Effector memory CD8-positive, alpha-beta T cell (primary cell): ENCODE measurements at regions not wholly inside any gene's neighbourhood (a gene's known extent, or its start where the extent isn't known, plus 50 kb on each side); places are given as distances from the start of the nearest gene placed in this dataset.

Experiments used
- ATAC-seq: fragments of 150-1000 bp; cut with Tn5 transposase; replicated peaks from 2 replicates; pipeline ENCODE4 v1.10.0; 2021; ENCODE audit warnings: mild to moderate bottlenecking, moderate library complexity
- DNase-seq, 3 experiments: peaks; one replicate each; pipeline ENCODE4 v3.0.0; 2021
- H3K27ac Mint-ChIP-seq, 2 donors: one replicate each; pipeline ENCODE4 v1.8.0; 2022; ENCODE audit warnings: mild to moderate bottlenecking in 2 of 2, mixed read lengths in 2 of 2, moderate library complexity in 2 of 2
- H3K27me3 Mint-ChIP-seq, 2 donors: one replicate each; pipeline ENCODE4 v1.8.0; 2022; ENCODE audit warnings: mixed read lengths in 2 of 2
- H3K36me3 Mint-ChIP-seq: one replicate; pipeline ENCODE4 v1.8.0; 2022; ENCODE audit warnings: mild to moderate bottlenecking, moderate library complexity, mixed read lengths; ENCODE audit not compliant: insufficient read depth
- H3K4me1 Mint-ChIP-seq, 2 donors: one replicate each; pipeline ENCODE4 v1.8.0; 2022; ENCODE audit warnings: low read depth in 2 of 2, mixed read lengths in 2 of 2
- H3K4me3 Mint-ChIP-seq, 2 donors: one replicate each; pipeline ENCODE4 v1.8.0; 2022; ENCODE audit warnings: mild to moderate bottlenecking in 2 of 2, mixed read lengths in 2 of 2, moderate library complexity in 2 of 2
- H3K9me3 Mint-ChIP-seq, 2 donors: one replicate each; pipeline ENCODE4 v1.8.0; 2022; ENCODE audit warnings: mixed read lengths in 2 of 2

DNA sequence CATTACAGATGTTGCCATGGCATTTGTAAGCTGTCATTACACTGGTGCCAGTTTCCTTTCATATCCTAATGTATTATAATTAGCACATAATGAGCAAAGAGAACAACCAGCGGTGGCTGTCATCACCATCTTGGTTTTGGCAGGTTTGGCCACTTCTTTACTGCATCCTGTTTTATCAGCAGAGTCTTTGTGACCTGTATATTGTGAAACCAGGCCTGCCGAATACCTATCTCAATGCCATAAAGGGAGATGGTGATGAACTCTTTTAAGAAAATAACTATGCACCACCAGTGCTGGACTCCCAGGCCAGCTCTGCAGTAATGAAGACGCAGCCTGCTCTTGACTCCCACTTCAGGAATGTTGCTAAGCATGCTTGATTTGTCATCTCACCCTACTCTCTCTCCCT, 458.1 kb upstream of the NR2F2 start:
- H3K27ac Mint-ChIP-seq = peak overlapping the region in 1 of 2 donors; percentile 25
- H3K4me1 Mint-ChIP-seq = peaks cover 14 to 35% of the 10 kb centered on the region in 2 donors
- H3K4me3 Mint-ChIP-seq = no peak overlapping the region
- H3K36me3 Mint-ChIP-seq = peaks cover 4% of the 10 kb centered on the region
- peak; percentile 33 for ATAC-seq
- no peak for DNase-seq
- no peaks in the 10 kb centered on the region for H3K9me3 Mint-ChIP-seq
- H3K27me3 Mint-ChIP-seq = no peaks in the 10 kb centered on the region

DNA sequence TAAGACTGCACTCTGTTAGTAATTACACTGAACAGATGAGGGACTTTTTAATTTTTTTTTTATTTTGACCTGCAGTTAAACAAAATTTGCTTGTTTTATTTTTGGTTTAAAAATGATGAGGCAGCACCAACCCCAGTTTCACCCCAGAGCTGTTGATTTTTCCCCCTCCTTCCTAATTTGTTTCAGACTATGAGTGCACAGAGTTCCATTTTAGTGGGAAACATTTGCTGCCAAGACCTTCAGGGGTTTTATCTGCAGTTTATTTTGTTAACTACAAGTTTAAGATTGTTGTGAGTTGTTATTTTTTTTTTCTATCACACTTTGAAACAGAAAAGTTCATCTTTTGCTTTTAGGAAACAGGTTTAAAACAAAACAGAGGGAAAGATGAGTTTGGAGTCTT, 455.9 kb upstream of the NR2F2 start:
- ATAC-seq = no peak
- H3K27ac Mint-ChIP-seq = no peak overlapping the region
- peaks cover 9 to 22% of the 10 kb centered on the region in 2 donors for H3K4me1 Mint-ChIP-seq
- peaks cover 4% of the 10 kb centered on the region for H3K36me3 Mint-ChIP-seq
- no peak overlapping the region for H3K4me3 Mint-ChIP-seq
- DNase-seq = no peak
- H3K9me3 Mint-ChIP-seq = no peaks in the 10 kb centered on the region
- H3K27me3 Mint-ChIP-seq = no peaks in the 10 kb centered on the region

DNA sequence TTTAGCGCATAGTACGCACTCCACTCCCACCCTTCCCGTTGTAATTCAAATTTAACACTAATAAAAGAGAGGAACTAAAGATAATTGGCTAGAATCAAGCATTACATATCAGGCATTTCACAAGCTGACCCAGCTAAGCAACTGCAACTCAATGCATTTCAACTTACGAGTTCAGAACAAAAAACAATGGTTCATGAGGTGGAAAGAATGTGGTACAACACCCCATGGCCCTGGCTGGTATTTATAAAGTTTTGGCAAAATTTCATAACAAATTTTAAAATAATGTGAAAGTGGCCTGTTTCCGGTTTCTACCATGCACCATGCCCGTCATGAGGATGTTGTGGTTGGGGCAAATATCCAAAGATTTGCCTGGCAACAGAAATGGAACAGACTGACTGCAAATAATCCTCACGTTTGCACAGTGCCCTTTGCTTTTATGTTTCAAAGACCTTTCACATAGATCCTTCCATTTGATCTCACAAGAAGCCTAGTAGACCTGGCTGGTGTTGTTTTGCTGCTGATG, 455.3 kb upstream of the NR2F2 start:
- Mint-ChIP-seq H3K36me3 (peaks cover 4% of the 10 kb centered on the region), H3K27me3 (no peaks in the 10 kb centered on the region), H3K4me1 (peaks cover 10 to 20% of the 10 kb centered on the region in 2 donors), H3K9me3 (peaks cover 0 to 1% of the 10 kb centered on the region in 2 donors), H3K4me3 (no peak overlapping the region), H3K27ac (no peak overlapping the region)
- ATAC-seq = peak; percentile 53
- DNase-seq = no peak

DNA sequence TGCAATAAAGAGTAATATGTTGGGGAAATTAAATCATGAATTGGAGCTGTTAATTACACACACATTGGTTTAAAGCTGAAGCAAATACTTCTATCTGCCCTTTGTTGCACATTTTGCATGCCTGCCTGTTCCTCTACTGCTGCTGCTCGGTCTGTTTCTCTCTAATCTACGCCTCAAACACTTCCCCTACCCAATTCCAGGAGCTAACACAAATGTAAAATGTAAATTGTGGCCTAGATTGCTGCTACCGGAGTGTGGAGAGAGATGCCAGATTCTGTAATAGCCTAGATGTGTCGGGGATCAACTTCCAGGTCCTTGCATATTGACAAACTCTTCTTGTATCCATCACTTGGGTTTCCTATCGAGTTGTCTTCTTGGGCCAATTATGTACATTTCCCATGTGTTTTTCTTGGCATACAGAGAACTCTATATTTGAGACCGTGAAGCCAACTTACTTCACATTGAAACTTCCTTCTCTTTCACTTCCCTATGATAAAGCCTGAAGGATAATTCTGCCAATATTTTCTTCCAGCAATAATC, 450.4 kb upstream of the NR2F2 start:
- DNase-seq (no peak), ATAC-seq (no peak)
- H3K4me3 Mint-ChIP-seq = peak overlapping the region; percentile 4 to 82
- peaks cover 4% of the 10 kb centered on the region for H3K36me3 Mint-ChIP-seq
- peak overlapping the region; percentile 75 to 91 for H3K27ac Mint-ChIP-seq
- H3K9me3 Mint-ChIP-seq = peaks cover 0 to 14% of the 10 kb centered on the region in 2 donors
- no peaks in the 10 kb centered on the region for H3K27me3 Mint-ChIP-seq
- H3K4me1 Mint-ChIP-seq = peaks cover 6 to 11% of the 10 kb centered on the region in 2 donors

- peak overlapping the region; percentile 8 to 75 for H3K27ac Mint-ChIP-seq
Observed at GRCh38 chr15:95880630-95881029, 449.9 kb upstream of the NR2F2 start.

GRCh38 chr15:95883064-95883463, 447.4 kb upstream of the NR2F2 start:
- DNase-seq (no peak), ATAC-seq (no peak)
- Mint-ChIP-seq H3K36me3 (peaks cover 4% of the 10 kb centered on the region), H3K27me3 (no peaks in the 10 kb centered on the region), H3K4me1 (peaks cover 6 to 11% of the 10 kb centered on the region in 2 donors), H3K4me3 (no peak overlapping the region), H3K27ac (no peak overlapping the region), H3K9me3 (peaks cover 0 to 14% of the 10 kb centered on the region in 2 donors)

More at GRCh38 chr15:95880630-95881029, 449.9 kb upstream of the NR2F2 start:
- Mint-ChIP-seq H3K4me3 (peak overlapping the region in 1 of 2 donors; percentile 4), H3K36me3 (peaks cover 4% of the 10 kb centered on the region), H3K27me3 (no peaks in the 10 kb centered on the region), H3K9me3 (peaks cover 0 to 14% of the 10 kb centered on the region in 2 donors), H3K4me1 (peaks cover 6 to 11% of the 10 kb centered on the region in 2 donors)
- ATAC-seq (no peak), DNase-seq (no peak)

- Mint-ChIP-seq H3K36me3 (peaks cover 2% of the 10 kb centered on the region), H3K4me3 (no peak overlapping the region), H3K4me1 (peaks cover 3 to 8% of the 10 kb centered on the region in 2 donors), H3K9me3 (peaks cover 0 to 14% of the 10 kb centered on the region in 2 donors), H3K27ac (no peak overlapping the region), H3K27me3 (no peaks in the 10 kb centered on the region)
- ATAC-seq (no peak), DNase-seq (no peak)
Observed at GRCh38 chr15:95884276-95884675, 446.2 kb upstream of the NR2F2 start.

- H3K4me1 Mint-ChIP-seq = no peaks in the 10 kb centered on the region
- no peaks in the 10 kb centered on the region for H3K27me3 Mint-ChIP-seq
- DNase-seq (no peak), ATAC-seq (no peak)
- H3K36me3 Mint-ChIP-seq = no peaks in the 10 kb centered on the region
- H3K27ac Mint-ChIP-seq = no peak overlapping the region
- no peaks in the 10 kb centered on the region for H3K9me3 Mint-ChIP-seq
- no peak overlapping the region for H3K4me3 Mint-ChIP-seq
Observed at GRCh38 chr15:95887666-95888390, 442.7 kb upstream of the NR2F2 start.

- Mint-ChIP-seq H3K9me3 (no peaks in the 10 kb centered on the region), H3K27me3 (no peaks in the 10 kb centered on the region), H3K27ac (no peak overlapping the region), H3K4me3 (no peak overlapping the region), H3K4me1 (no peaks in the 10 kb centered on the region), H3K36me3 (no peaks in the 10 kb centered on the region)
- DNase-seq = no peak
- ATAC-seq = no peak
Observed at GRCh38 chr15:95888762-95889161, 441.7 kb upstream of the NR2F2 start.

DNA sequence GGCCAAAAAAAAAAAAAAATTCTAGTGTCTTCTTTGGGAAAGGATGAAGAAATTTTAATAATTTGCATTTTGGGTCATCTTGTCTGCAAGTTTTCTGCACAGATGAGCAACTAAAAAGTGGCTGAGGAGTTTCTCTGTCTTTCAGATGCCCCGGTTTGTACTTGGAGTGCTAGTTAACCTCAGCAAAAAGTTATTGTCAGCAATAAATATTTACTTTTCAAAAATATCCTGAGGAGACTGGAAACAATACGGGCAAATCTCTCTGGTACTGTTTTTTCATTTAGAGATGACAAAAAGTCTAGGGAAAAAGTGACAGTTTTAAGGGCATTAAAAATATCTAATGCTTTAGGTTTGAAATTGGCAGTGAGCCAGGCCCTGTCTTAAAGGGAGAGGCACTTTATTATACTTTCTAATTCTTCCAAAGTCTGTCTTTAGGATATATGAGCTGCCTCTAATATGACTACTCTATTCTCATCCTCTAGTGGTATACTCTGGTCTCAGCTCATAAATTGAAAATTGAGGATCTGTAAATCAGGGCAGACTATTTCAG, 436.0 kb upstream of the NR2F2 start:
- Mint-ChIP-seq H3K4me3 (no peak overlapping the region), H3K4me1 (no peaks in the 10 kb centered on the region), H3K9me3 (no peaks in the 10 kb centered on the region), H3K36me3 (no peaks in the 10 kb centered on the region), H3K27ac (no peak overlapping the region), H3K27me3 (no peaks in the 10 kb centered on the region)
- DNase-seq (no peak), ATAC-seq (no peak)

- DNase-seq (no peak), ATAC-seq (no peak)
- H3K4me3 Mint-ChIP-seq = no peak overlapping the region
- no peaks in the 10 kb centered on the region for H3K4me1 Mint-ChIP-seq
- no peaks in the 10 kb centered on the region for H3K9me3 Mint-ChIP-seq
- H3K27ac Mint-ChIP-seq = no peak overlapping the region
- no peaks in the 10 kb centered on the region for H3K36me3 Mint-ChIP-seq
- no peaks in the 10 kb centered on the region for H3K27me3 Mint-ChIP-seq
Observed at GRCh38 chr15:95895508-95895907, 435.0 kb upstream of the NR2F2 start.

DNA sequence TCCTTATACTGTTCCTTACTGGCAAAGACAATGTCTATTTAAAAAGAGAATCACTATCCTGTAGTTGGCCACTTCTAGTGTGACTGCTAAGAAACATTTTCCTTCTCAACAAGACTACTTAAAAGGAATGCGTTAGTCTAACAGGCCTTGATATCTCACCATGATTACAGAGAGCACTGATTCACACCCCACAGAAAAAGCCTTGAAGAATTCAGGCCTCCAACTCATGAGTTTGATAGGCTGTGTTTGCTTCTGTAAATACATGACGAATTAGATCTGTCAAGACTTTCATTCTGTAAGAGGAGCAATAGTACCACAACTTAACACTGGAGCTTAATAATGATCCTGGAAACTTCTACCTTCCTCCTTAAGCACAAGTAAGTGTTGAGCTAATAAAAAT, 432.8 kb upstream of the NR2F2 start:
- Mint-ChIP-seq H3K36me3 (no peaks in the 10 kb centered on the region), H3K9me3 (no peaks in the 10 kb centered on the region), H3K27ac (no peak overlapping the region), H3K27me3 (no peaks in the 10 kb centered on the region), H3K4me3 (no peak overlapping the region), H3K4me1 (no peaks in the 10 kb centered on the region)
- DNase-seq = no peak
- ATAC-seq = no peak

DNA sequence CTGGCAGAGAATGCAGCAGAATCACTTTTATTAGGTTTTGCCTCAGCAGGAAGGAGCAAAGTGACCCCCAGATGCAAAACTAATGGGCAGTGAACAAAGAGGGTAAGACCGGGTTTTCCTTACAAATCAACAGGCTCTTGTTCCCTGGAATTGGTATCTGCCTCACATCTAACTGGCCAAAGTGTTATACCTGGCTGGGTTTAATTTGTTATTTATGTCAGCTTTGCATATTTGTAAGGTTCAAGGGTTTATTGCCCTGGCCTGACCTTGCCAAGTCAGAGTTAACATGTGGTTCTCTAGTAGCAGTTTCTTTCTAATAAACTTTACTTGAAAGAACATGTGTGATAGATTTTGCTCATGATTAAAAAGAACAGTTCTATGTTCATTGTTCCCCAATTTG, 431.7 kb upstream of the NR2F2 start:
- ATAC-seq (no peak), DNase-seq (no peak)
- no peaks in the 10 kb centered on the region for H3K4me1 Mint-ChIP-seq
- no peak overlapping the region for H3K27ac Mint-ChIP-seq
- no peak overlapping the region for H3K4me3 Mint-ChIP-seq
- no peaks in the 10 kb centered on the region for H3K9me3 Mint-ChIP-seq
- no peaks in the 10 kb centered on the region for H3K27me3 Mint-ChIP-seq
- no peaks in the 10 kb centered on the region for H3K36me3 Mint-ChIP-seq

DNA sequence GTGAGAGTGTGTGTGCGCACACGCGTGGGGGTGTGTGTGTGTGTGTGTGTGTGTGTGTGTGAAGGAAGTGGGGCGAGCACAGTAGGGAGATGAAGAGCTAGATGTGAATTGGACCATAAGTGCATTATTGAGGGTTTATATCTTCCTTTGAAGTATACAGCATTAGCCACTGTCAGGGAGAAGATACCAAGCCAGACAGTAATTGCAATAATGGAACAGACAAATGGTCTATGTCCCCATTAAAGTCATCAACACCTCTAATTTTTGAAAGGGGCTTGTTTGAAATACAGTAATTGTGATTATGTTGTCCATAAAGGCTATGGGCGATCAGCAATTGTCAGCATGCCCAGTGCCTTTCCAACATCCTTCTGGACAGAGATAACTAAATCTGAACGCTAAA, 429.2 kb upstream of the NR2F2 start:
- no peak overlapping the region for H3K4me3 Mint-ChIP-seq
- no peak for DNase-seq
- ATAC-seq = no peak
- peaks cover 0 to 4% of the 10 kb centered on the region in 2 donors for H3K4me1 Mint-ChIP-seq
- H3K27me3 Mint-ChIP-seq = no peaks in the 10 kb centered on the region
- H3K27ac Mint-ChIP-seq = no peak overlapping the region
- no peaks in the 10 kb centered on the region for H3K9me3 Mint-ChIP-seq
- H3K36me3 Mint-ChIP-seq = no peaks in the 10 kb centered on the region
